GM18520 (cell line): ENCODE measurements at regions not wholly inside any gene's neighbourhood (a gene's known extent, or its start where the extent isn't known, plus 50 kb on each side); places are given as distances from the start of the nearest gene placed in this dataset.

Experiments used
- ATAC-seq: cut with Tn5 transposase; IDR thresholded peaks from one replicate; pipeline ENCODE4 v1.9.1; 2021; ENCODE audit not compliant: unreplicated experiment

DNA sequence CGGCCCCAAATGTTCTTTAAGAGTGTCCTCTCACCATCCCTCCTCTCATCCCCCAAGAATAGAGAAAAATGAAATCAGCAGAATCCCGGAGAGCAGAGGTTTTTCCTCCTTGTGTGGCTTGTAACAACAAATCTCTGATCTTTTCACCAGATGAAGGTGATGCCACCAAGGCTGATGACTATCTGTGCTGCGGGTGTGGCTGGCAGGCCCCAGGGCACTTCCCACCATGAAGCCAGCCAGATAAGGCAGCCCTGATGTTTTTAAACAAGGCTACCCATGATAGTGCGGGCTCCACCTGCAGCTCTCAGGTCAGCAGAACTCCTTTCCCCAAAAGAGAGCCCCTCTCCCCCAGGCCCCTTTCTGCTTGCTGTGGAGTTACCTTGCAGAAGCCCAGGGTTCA lies 58.0 kb upstream of the PARP11 start:
- no peak for ATAC-seq

DNA sequence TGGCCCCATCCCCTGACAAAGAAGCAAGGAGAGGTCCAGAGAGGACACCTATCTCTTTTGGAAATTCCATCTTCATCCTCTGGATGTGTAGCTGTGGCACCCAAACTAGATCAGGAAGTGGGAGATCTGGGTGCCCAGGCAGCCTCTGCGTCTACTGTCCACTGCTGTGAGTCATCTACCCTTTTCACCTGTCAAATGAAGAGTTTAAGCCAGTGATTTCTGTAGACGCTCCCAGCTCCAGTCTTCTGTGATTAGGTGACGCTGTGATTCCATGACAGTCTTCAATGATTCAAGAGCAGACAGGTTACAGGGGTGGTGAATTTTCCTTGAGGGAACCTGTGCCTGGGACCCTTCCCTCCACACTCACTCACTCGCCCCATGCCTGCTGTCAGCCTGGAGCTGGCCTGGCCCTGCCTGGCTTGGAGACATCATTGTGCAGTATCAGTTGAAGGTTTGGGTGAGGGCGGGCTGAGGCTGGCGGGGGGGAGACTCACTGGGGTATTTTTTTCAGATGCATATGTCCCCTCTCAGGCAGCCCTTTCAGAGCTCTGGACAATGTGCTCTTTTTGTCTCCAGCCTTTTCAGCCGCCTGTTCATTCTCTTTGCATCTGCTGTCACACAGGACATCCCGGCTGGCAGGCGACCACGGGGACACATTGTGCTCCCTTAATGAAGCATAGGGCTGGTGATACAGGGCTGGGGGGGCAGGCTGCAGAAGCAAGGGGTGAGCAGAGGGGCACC lies 56.8 kb upstream of the PARP11 start:
- ATAC-seq, result no peak

DNA sequence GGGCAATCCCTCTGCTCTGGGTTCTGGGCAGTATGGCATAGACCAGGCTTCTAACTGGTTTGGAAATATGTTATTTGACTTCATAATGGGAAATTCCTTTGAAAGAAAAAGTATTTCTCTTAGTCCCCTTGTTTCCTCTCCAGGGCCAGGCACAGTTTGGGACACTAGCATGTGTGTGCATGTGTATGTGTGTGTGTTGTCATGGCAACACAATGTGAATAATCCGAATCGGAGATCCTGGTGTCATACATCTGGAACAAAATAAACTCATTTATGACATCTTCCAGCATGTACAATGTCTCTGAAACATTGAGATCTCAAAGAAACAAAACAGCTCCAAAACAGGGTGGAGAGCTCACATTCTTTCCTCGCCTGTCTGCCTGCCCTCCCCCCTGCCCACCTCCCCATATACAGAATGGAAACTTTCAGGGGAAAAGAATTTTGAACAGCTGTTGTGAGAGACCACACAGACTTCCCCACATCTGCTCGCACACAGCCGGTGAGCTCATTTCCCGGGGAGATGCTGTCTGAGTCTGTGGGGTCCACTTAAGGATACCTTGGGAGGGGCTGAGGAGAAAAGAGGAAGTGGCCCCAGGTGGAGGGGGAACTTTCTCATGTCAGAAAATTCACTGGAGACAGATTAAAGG lies 55.5 kb upstream of the PARP11 start:
- ATAC-seq, result no peak

DNA sequence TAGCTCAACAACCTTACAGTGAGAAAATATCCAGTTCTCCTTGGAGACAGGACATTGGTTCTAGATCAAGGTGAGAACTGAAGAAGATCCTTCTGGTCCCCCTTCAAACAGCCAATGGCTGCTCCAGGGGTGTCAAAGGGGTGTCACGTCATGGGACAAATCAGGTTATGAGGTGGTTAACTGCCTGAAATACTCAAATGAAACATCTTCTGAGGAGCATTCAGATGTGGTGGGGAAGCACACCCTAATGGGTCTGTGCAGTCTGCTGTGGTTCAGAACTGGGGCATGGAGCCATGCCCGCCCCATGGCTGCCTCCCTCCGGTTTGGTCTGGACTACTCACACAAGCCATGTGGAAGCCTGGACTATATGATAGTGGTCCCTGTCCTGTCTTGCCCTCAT lies 52.4 kb upstream of the PARP11 start:
- ATAC-seq, result no peak

DNA sequence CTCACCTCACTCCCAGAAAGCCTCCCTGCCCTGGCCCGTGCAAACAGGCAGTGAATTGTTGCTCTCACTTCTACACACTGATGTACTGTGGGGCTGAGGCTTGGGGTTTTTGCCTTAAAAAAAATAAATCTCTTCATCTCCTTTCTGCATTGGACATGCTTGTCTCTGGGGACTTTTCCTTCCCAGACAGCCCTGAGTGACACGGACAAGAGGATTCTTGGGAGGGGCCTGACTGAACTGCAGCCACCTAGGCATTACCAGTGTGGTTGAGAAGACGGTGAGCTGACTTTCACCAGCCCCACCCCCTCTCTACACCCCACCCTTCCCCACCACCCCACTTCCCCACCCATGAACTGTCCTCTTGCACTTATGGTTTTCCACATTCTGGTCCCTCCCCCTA lies 51.6 kb upstream of the PARP11 start:
- ATAC-seq, result no peak

DNA sequence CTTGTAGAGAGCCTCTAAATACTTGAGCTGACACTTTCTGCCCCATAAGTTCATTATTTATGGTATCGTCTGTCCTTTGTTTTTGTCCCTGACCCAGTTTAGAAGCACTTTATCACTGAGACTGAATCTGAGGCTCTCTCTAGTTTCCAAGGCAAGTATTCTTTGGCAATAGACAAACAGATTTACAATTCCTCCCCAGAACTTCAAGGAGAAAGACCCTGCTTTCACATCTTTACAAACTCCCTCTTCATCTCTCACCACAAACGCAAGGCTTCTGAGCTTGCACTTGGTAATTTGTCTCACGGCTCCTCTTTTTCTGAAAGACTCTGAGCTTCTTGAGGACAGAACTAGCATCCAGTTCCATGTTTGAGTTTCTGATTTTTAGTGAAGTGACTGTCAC lies 49.8 kb upstream of the PARP11 start:
- no peak for ATAC-seq
